GM13977 (cell line): ENCODE measurements at regions not wholly inside any gene's neighbourhood (a gene's known extent, or its start where the extent isn't known, plus 50 kb on each side); places are given as distances from the start of the nearest gene placed in this dataset.

ENCODE experiments used
- DNase-seq: peaks from one replicate; pipeline ENCODE4 v3.0.0; 2012; ENCODE audit warnings: low spot score
- CTCF ChIP-seq: IDR thresholded peaks from 2 replicates; pipeline ENCODE4 v1.5.1; 2012; ENCODE audit warnings: mild to moderate bottlenecking, control low read depth; ENCODE audit not compliant: insufficient read depth; ENCODE audit errors: extremely low read depth, missing control alignments
- in situ Hi-C: fragments of 300-500 bp; cut with MboI; formaldehyde crosslinking; loops from one replicate; pipeline ENCODE4 v1.12.0; 2022; ENCODE audit warnings: low sequenced_read_pairs, low pct_unique_long_range_greater_than_20kb, mixed read lengths, inconsistent platforms; ENCODE audit not compliant: unreplicated experiment

- no peak for TF ChIP-seq CTCF
- no peak for DNase-seq
- in situ Hi-C loops, result no loop called here
These were observed 163.9 kb upstream of the IER5L start for GRCh38 chr9:129341987-129342348.

GRCh38 chr9:129341171-129341986 lies 163.3 kb upstream of the IER5L start:
- in situ Hi-C loops, result no loop called here
- no peak for DNase-seq
- no peak for TF ChIP-seq CTCF

GRCh38 chr9:129340427-129341170 lies 162.5 kb upstream of the IER5L start:
- TF ChIP-seq CTCF, result no peak
- in situ Hi-C loops, result no loop called here
- no peak for DNase-seq

- in situ Hi-C loops, result no loop called here
- no peak for DNase-seq
- TF ChIP-seq CTCF, result no peak
These were observed 161.6 kb upstream of the IER5L start for GRCh38 chr9:129339539-129340157.

- no peak for DNase-seq
- no peak for TF ChIP-seq CTCF
- in situ Hi-C loops, result no loop called here
These were observed 160.8 kb upstream of the IER5L start for GRCh38 chr9:129338724-129339430.
